ENCODE measurements at regions not wholly inside any gene's neighbourhood (a gene's known extent, or its start where the extent isn't known, plus 50 kb on each side); places are given as distances from the start of the nearest gene placed in this dataset.
"Not testable (repeated sequence)": the region's sequence is repeated elsewhere in the genome, so short reads cannot be mapped to it uniquely, and the experiment has no call there.

GRCh38 chrX:121172703-121173102, 125.3 kb downstream of the GLUD2 start:
- DNase-seq (ENCODE audit: low read depth) = no peak

GRCh38 chrX:121179972-121180371, 132.6 kb downstream of the GLUD2 start:
- no peak for DNase-seq (ENCODE audit: low read depth)

- no peak for DNase-seq (ENCODE audit: low read depth)
Observed at GRCh38 chrX:121191779-121192178, 144.4 kb downstream of the GLUD2 start.

GRCh38 chrX:121195719-121196118, 148.3 kb downstream of the GLUD2 start:
- no peak for DNase-seq (ENCODE audit: low read depth)

- not testable (repeated sequence) for DNase-seq (ENCODE audit: low read depth)
Observed at GRCh38 chrX:121196872-121197444, 149.5 kb downstream of the GLUD2 start.

GRCh38 chrX:121208563-121208962, 161.2 kb downstream of the GLUD2 start:
- DNase-seq (ENCODE audit: low read depth) = no peak

GRCh38 chrX:121216641-121217374, 169.4 kb downstream of the GLUD2 start:
- DNase-seq (ENCODE audit: low read depth) = no peak

- DNase-seq (ENCODE audit: low read depth) = no peak
Observed at GRCh38 chrX:121221322-121221977, 174.0 kb downstream of the GLUD2 start.

GRCh38 chrX:121227888-121228287, 180.5 kb downstream of the GLUD2 start:
- no peak for DNase-seq (ENCODE audit: low read depth)

- DNase-seq (ENCODE audit: low read depth) = no peak
Observed at GRCh38 chrX:121231566-121232358, 184.4 kb downstream of the GLUD2 start.

GRCh38 chrX:121236040-121236439, 188.6 kb downstream of the GLUD2 start:
- DNase-seq (ENCODE audit: low read depth) = no peak

- DNase-seq (ENCODE audit: low read depth) = no peak
Observed at GRCh38 chrX:121238093-121238492, 190.7 kb downstream of the GLUD2 start.

- DNase-seq (ENCODE audit: low read depth) = no peak
Observed at GRCh38 chrX:121244511-121244910, 197.1 kb downstream of the GLUD2 start.

- DNase-seq (ENCODE audit: low read depth) = no peak
Observed at GRCh38 chrX:121245763-121246162, 198.4 kb downstream of the GLUD2 start.

GRCh38 chrX:121254336-121254735, 206.9 kb downstream of the GLUD2 start:
- DNase-seq (ENCODE audit: low read depth) = no peak

- no peak for DNase-seq (ENCODE audit: low read depth)
Observed at GRCh38 chrX:121256647-121257046, 209.2 kb downstream of the GLUD2 start.

GRCh38 chrX:121258545-121258944, 211.1 kb downstream of the GLUD2 start:
- DNase-seq (ENCODE audit: low read depth) = no peak

- DNase-seq (ENCODE audit: low read depth) = no peak
Observed at GRCh38 chrX:121259170-121259569, 211.8 kb downstream of the GLUD2 start.

- no peak for DNase-seq (ENCODE audit: low read depth)
Observed at GRCh38 chrX:121260596-121261240, 213.3 kb downstream of the GLUD2 start.

- no peak for DNase-seq (ENCODE audit: low read depth)
Observed at GRCh38 chrX:121283921-121284320, 236.5 kb downstream of the GLUD2 start.

- no peak for DNase-seq (ENCODE audit: low read depth)
Observed at GRCh38 chrX:121298499-121298898, 251.1 kb downstream of the GLUD2 start.

GRCh38 chrX:121301356-121301755, 253.9 kb downstream of the GLUD2 start:
- no peak for DNase-seq (ENCODE audit: low read depth)

Measured in ELR (cell line).